HepG2 (cell line): ENCODE measurements at regions not wholly inside any gene's neighbourhood (a gene's known extent, or its start where the extent isn't known, plus 50 kb on each side); places are given as distances from the start of the nearest gene placed in this dataset.

Experiments used
- ATAC-seq: fragments of 200-7000 bp; cut with Tn5 transposase; 3 replicates; pipeline ENCODE4 v1.9.1; 2020; ENCODE audit warnings: mild to moderate bottlenecking, moderate library complexity
- BruUV-seq: library from RNA; stranded (reverse); fragments of 400-500 nt; replicated peaks from 2 replicates; lab custom pipeline; 2021; lab: Mats Ljungman, UMichigan
- CTCF ChIA-PET: fragments of 300-600 bp; formaldehyde crosslinking; extraction: SDS; loops from one replicate; lab custom pipeline; 2021; ENCODE audit warnings: low total read pairs, inconsistent platforms, low intra/inter-chr PET ratio; lab: Yijun Ruan, JAX
- POLR2A ChIA-PET: fragments of 350-600 bp; sonication (Branson Sonifier 250); formaldehyde crosslinking; loops from one replicate; lab custom pipeline; 2020; ENCODE audit warnings: antibody characterized with exemption, inconsistent platforms; lab: Yijun Ruan, JAX
- DNase-seq: peaks from one replicate; pipeline ENCODE4 v3.0.0-alpha.2; 2015; ENCODE audit warnings: low spot score
- FAIRE-seq: peaks from 3 replicates; lab custom pipeline; 2011; peaks lifted over from hg19 to GRCh38; lab: Jason Lieb, UNC
- H2AFZ ChIP-seq: one replicate; pipeline ENCODE4 v1.6.1; 2011; ENCODE audit warnings: low read length, inconsistent platforms
- H3K27ac ChIP-seq: fragments of 300-600 bp; 3 replicates; pipeline ENCODE4 v1.8.0; 2011; ENCODE audit warnings: mixed run types, mild to moderate bottlenecking, mixed read lengths, low read length, inconsistent platforms; ENCODE audit not compliant: insufficient read depth; ENCODE audit errors: extremely low read length
- H3K27me3 ChIP-seq, 2 experiments: fragments of 200-600 bp in 1 of 2; 2 replicates in 1 of 2; 3 replicates in 1 of 2; pipeline versions ENCODE4 v1.6.0 to v1.8.0; 2011; ENCODE audit warnings: low read length in 2 of 2, mild to moderate bottlenecking in 2 of 2, moderate library complexity in 2 of 2, inconsistent platforms in 1 of 2; ENCODE audit not compliant: insufficient read depth in 2 of 2, control insufficient read depth in 1 of 2
- H3K36me3 ChIP-seq, 2 experiments: fragments of 200-600 bp in 1 of 2; replicated peaks in 1 of 2; 2 replicates in 1 of 2; 3 replicates in 1 of 2; pipeline versions ENCODE4 v1.5.1 to v1.8.0; 2011; ENCODE audit warnings: low read length in 2 of 2, inconsistent platforms in 1 of 2; ENCODE audit not compliant: insufficient read depth in 2 of 2, control insufficient read depth in 1 of 2
- H3K4me1 ChIP-seq: 2 replicates; pipeline ENCODE4 v1.5.1; 2012; ENCODE audit warnings: low read length, inconsistent platforms; ENCODE audit not compliant: insufficient read depth
- H3K4me2 ChIP-seq: 2 replicates; pipeline ENCODE4 v1.6.0; 2011; ENCODE audit warnings: low read depth, low read length, inconsistent platforms
- H3K4me3 ChIP-seq, 3 experiments: fragments of 200-600 bp in 1 of 3; sonication (generic), shearing (Covaris generic) in 1 of 3; replicated peaks in 1 of 3; 2 replicates each; pipeline ENCODE4 v1.5.1; 2011 to 2016; ENCODE audit warnings: low read length in 3 of 3, inconsistent platforms in 2 of 3, low read depth in 2 of 3, mild to moderate bottlenecking in 2 of 3, control low read depth in 1 of 3, mixed read lengths in 1 of 3; ENCODE audit not compliant: insufficient read depth in 1 of 3
- H3K79me2 ChIP-seq: one replicate; pipeline ENCODE4 v1.6.1; 2011; ENCODE audit warnings: low read length, inconsistent platforms; ENCODE audit not compliant: insufficient read depth
- H3K9ac ChIP-seq: 2 replicates; pipeline ENCODE4 v1.6.0; 2011; ENCODE audit warnings: mild to moderate bottlenecking, low read depth, low read length, inconsistent platforms; ENCODE audit not compliant: insufficient read depth
- H3K9me3 ChIP-seq: 2 replicates; pipeline ENCODE4 v1.5.1; 2012; ENCODE audit warnings: mild to moderate bottlenecking, low read length
- H4K20me1 ChIP-seq: 2 replicates; pipeline ENCODE4 v1.6.0; 2011; ENCODE audit warnings: inconsistent platforms, mild to moderate bottlenecking, low read length, moderate library complexity; ENCODE audit not compliant: insufficient read depth
- KLF15 ChIP-seq: sonication (generic); formaldehyde crosslinking; IDR thresholded peaks from 2 replicates; pipeline ENCODE4 v1.8.1; 2023; ENCODE audit warnings: borderline replicate concordance, mild to moderate bottlenecking, inconsistent platforms, missing genetic modification reagents, mixed read lengths
- NFE2L1 ChIP-seq: sonication (generic); formaldehyde crosslinking; IDR thresholded peaks from 2 replicates; pipeline ENCODE4 v1.4.0; 2020; ENCODE audit warnings: missing genetic modification reagents, mild to moderate bottlenecking, borderline replicate concordance
- SOX13 ChIP-seq, 3 experiments: fragments of 450-650 bp in 1 of 3; sonication (generic) in 1 of 3; formaldehyde crosslinking in 1 of 3; IDR thresholded peaks in 2 of 3; conservative IDR thresholded peaks in 1 of 3; 2 replicates each; pipeline versions ENCODE4 v1.5.0 to v1.6.1; 2016 to 2020; ENCODE audit warnings: antibody characterized with exemption in 1 of 3, mild to moderate bottlenecking in 1 of 3, missing compliant biosample characterization in 1 of 3, missing genetic modification reagents in 1 of 3, moderate library complexity in 1 of 3
- SOX5 ChIP-seq: IDR thresholded peaks from 2 replicates; pipeline ENCODE4 v1.6.1; 2016; ENCODE audit warnings: borderline replicate concordance
- ZMYM4 ChIP-seq: sonication (generic); formaldehyde crosslinking; IDR thresholded peaks from 2 replicates; pipeline ENCODE4 v1.8.1; 2023; ENCODE audit warnings: mild to moderate bottlenecking, missing genetic modification reagents
- ZNF503 ChIP-seq: sonication (generic); formaldehyde crosslinking; IDR thresholded peaks from 2 replicates; pipeline ENCODE4 v1.4.0; 2020; ENCODE audit warnings: missing genetic modification reagents
- ZNF558 ChIP-seq: sonication (generic); formaldehyde crosslinking; IDR thresholded peaks from 2 replicates; pipeline ENCODE4 v1.9.0; 2022; ENCODE audit warnings: mild to moderate bottlenecking, missing genetic modification reagents, borderline replicate concordance
- WGBS: methylation state at CpG from one replicate; pipeline ENCODE4 v1.1.6; 2017; ENCODE audit warnings: low lambda C conversion rate; 5-methylcytosine and 5-hydroxymethylcytosine counted together
- in situ Hi-C: cut with HindIII; loops from 2 replicates; pipeline ENCODE4 v1.10.0; 2017; ENCODE audit warnings: low pct_unique_long_range_greater_than_20kb; ENCODE audit not compliant: extremely low pct_ligation_motif_present
- intact Hi-C: fragments of 100-400 bp; cut with micrococcal nuclease; formaldehyde crosslinking; loops from one replicate; pipeline ENCODE4 v1.10.0; 2022; ENCODE audit not compliant: unreplicated experiment
- TF ChIP-seq, protein P1 (sequence below): sonication (generic); formaldehyde crosslinking; conservative IDR thresholded peaks from 2 replicates; pipeline ENCODE4 v1.4.0; 2020; ENCODE audit warnings: missing genetic modification reagents
- TF ChIP-seq, protein P2 (sequence below): sonication (generic); formaldehyde crosslinking; IDR thresholded peaks from 2 replicates; pipeline ENCODE4 v1.8.1; 2023; ENCODE audit warnings: missing genetic modification reagents, mild to moderate bottlenecking, borderline replicate concordance
- TF ChIP-seq, protein P3 (sequence below): sonication (generic); formaldehyde crosslinking; IDR thresholded peaks from 2 replicates; pipeline ENCODE4 v1.8.0; 2023; ENCODE audit warnings: mild to moderate bottlenecking, missing genetic modification reagents

DNA sequence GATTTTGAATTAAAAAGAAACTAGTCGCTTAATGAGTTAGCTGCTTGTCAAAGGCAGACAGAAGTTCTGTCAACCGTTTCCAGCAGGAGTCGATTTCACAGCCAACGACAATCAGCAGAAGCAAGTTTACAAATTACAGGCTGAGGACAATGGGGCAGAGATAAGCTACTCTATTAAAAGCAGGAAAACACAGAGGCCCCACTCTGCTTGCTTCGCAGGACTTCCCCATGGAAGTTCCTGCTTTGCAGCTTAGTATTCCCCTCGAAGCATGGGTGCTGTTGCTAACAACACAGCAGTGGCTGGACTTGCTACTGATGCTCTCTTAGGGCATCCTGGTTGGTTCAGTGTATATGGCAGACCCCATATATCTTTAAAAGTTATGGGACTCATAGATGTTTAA, 50.8 kb upstream of the KLF6 start:
- no TSS peak for BruUV-seq
- Histone ChIP-seq H3K4me1 (peaks cover 48% of the 10 kb centered on the region), H4K20me1 (no peaks in the 10 kb centered on the region), H3K27me3 (no peaks in the 10 kb centered on the region; a peak in 1 of 5 replicates), H3K4me3 (no peak overlapping the region)
- FAIRE-seq: no peak
- POLR2A ChIA-PET: interaction anchor here (1.0 to 2.0 kb wide), 2 partner anchors 26 to 51 kb away, joined by 3 to 6 read pairs; partner anchors contain the start of gene KLF6
- no peak for ATAC-seq
- TF ChIP-seq SOX13 (IDR thresholded peaks at IDR 0.05) (no peak), SOX13 (CRISPR knock-in tag; conservative IDR thresholded peaks at IDR 0.05 in 1 of 2, IDR thresholded peaks at IDR 0.05 in 1 of 2) (peak in 1 of 2 experiments; percentile 43; a peak in 1 of 4 replicates), ZMYM4 (CRISPR knock-in tag) (no peak), SOX5 (CRISPR knock-in tag) (0 out of 2 replicates have a peak, but pooled peaks have one; percentile 17), KLF15 (no peak), ZNF558 (CRISPR knock-in tag) (no peak), ZNF503 (CRISPR knock-in tag) (no peak), NFE2L1 (no peak)
- TF ChIP-seq, protein P1, sequence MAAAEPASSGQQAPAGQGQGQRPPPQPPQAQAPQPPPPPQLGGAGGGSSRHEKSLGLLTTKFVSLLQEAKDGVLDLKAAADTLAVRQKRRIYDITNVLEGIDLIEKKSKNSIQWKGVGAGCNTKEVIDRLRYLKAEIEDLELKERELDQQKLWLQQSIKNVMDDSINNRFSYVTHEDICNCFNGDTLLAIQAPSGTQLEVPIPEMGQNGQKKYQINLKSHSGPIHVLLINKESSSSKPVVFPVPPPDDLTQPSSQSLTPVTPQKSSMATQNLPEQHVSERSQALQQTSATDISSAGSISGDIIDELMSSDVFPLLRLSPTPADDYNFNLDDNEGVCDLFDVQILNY: no peak
- TF ChIP-seq, protein P2, sequence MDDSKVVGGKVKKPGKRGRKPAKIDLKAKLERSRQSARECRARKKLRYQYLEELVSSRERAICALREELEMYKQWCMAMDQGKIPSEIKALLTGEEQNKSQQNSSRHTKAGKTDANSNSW (CRISPR knock-in tag): no peak
- TF ChIP-seq, protein P3, sequence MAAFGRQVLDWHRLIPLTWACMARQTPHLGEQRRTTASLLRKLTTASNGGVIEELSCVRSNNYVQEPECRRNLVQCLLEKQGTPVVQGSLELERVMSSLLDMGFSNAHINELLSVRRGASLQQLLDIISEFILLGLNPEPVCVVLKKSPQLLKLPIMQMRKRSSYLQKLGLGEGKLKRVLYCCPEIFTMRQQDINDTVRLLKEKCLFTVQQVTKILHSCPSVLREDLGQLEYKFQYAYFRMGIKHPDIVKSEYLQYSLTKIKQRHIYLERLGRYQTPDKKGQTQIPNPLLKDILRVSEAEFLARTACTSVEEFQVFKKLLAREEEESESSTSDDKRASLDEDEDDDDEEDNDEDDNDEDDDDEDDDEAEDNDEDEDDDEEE (CRISPR knock-in tag): no peak
- TF ChIP-seq, all 625 proteins: peak for 2
- H3K79me2 ChIP-seq: no peaks in the 10 kb centered on the region
- peak overlapping the region; percentile 52; the same call in 1 of the 2 replicates for H3K4me2 ChIP-seq
- H3K9me3 ChIP-seq: no peaks in the 10 kb centered on the region
- H3K27ac ChIP-seq: no peak overlapping the region
- H3K36me3 ChIP-seq: no peaks in the 10 kb centered on the region
- H2AFZ ChIP-seq: peak overlapping the region; percentile 64
- intact Hi-C loops (no loop called here), in situ Hi-C loops (no loop called here)
- no peak for DNase-seq
- CTCF ChIA-PET: no interaction called here
- H3K9ac ChIP-seq: peak overlapping the region; percentile 38; the same call in 1 of the 2 replicates
- 27% methylated on average over 6 of the region's 6 CpGs for WGBS
